Effector CD4-positive, alpha-beta T cell (primary cell): ENCODE measurements at regions not wholly inside any gene's neighbourhood (a gene's known extent, or its start where the extent isn't known, plus 50 kb on each side); places are given as distances from the start of the nearest gene placed in this dataset.
"Not testable (repeated sequence)": the region's sequence is repeated elsewhere in the genome, so short reads cannot be mapped to it uniquely, and the experiment has no call there.

ENCODE experiments used
- DNase-seq: peaks from one replicate; pipeline ENCODE4 v3.0.0-alpha.2; 2020

- no peak for DNase-seq
These were observed 182.8 kb downstream of the NRP2 start for GRCh38 chr2:205865056-205865455.

DNA sequence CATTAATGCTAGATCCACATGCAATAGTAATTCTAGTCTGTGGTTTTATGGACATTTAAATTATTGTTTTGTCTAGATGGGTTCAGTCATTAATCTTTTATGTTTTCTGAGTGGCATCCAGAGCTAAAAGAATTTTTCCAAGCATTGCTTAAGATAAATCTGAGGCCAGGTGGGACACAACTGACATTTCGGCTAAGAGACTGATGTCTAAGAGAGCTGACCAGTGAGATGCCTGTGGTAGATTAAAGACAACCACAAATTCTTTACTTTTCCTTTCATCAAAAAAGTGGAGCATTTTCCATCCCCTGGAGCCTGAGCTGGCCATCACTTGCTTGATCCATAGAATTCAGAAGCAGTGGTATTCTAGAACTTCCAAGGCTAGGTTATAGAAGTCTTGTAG is 182.2 kb downstream of the NRP2 start:
- no peak for DNase-seq

GRCh38 chr2:205862761-205863160 is 180.5 kb downstream of the NRP2 start:
- DNase-seq: not testable (repeated sequence)

GRCh38 chr2:205860885-205861284 is 178.6 kb downstream of the NRP2 start:
- DNase-seq: no peak

- DNase-seq: no peak
These were observed 177.9 kb downstream of the NRP2 start for GRCh38 chr2:205860181-205860580.

GRCh38 chr2:205858881-205859441 is 176.7 kb downstream of the NRP2 start:
- no peak for DNase-seq

GRCh38 chr2:205858275-205858674 is 176.0 kb downstream of the NRP2 start:
- no peak for DNase-seq

DNA sequence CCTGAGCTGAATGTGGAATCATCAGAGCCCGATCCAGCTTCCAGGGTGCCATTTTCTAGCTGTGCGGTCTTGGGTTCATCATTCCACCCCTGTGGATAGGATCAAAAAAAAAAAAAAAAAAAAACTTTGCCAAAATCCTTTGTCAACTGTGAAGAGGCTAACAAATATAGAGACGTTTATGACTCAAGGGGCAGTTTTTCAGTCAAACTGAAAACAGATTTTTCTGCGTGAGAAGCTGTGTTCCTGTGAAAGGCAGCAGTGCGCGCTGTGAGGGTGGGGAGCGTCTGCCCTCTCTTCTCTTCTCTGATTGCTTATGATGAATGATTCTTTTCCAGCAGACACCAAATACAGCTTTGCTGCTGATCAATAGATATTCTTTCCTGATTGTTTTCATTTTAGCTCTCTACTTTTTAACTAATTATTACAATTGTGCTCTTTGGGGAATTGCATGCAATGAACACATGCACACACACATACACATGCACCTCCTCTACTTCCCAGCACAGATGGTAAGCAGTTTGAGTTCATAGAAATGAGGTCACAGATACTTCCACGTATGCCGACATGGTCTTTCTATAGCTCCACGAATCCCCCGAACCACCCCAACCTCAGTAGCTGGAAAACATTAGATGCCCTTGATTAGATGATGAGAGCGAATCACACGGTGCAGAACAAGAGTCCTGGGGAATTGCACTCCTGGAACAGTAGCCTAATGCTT is 175.4 kb downstream of the NRP2 start:
- DNase-seq: no peak

- DNase-seq: no peak
These were observed 170.2 kb downstream of the NRP2 start for GRCh38 chr2:205852457-205852856.

- no peak for DNase-seq
These were observed 168.3 kb downstream of the NRP2 start for GRCh38 chr2:205850611-205851010.

- DNase-seq: no peak
These were observed 167.8 kb downstream of the NRP2 start for GRCh38 chr2:205850132-205850531.

- no peak for DNase-seq
These were observed 166.8 kb downstream of the NRP2 start for GRCh38 chr2:205849136-205849535.

GRCh38 chr2:205848601-205849000 is 166.3 kb downstream of the NRP2 start:
- no peak for DNase-seq
